ENCODE measurements at regions not wholly inside any gene's neighbourhood (a gene's known extent, or its start where the extent isn't known, plus 50 kb on each side); places are given as distances from the start of the nearest gene placed in this dataset.
"Not testable (repeated sequence)": the region's sequence is repeated elsewhere in the genome, so short reads cannot be mapped to it uniquely, and the experiment has no call there.

- H3K36me3 ChIP-seq; intact Hi-C loops (cut with DNase I; ENCODE audit: low total_unique reads); H3K27me3 ChIP-seq (replicated peaks in 1 of 7); H3K27ac ChIP-seq; H3K4me1 ChIP-seq; DNase-seq; H3K4me3 ChIP-seq: not testable (repeated sequence)
- WGBS, 5 donors, result 91 to 100% (median 96%) methylated on average over 1 of the region's 1 CpG
- H3K9me3 ChIP-seq, result peaks cover 3 to 86% (median 76%) of the 10 kb centered on the region in 8 donors
Observed at GRCh38 chr19:27419217-27419616, 1793.7 kb downstream of the UQCRFS1 start.

DNA sequence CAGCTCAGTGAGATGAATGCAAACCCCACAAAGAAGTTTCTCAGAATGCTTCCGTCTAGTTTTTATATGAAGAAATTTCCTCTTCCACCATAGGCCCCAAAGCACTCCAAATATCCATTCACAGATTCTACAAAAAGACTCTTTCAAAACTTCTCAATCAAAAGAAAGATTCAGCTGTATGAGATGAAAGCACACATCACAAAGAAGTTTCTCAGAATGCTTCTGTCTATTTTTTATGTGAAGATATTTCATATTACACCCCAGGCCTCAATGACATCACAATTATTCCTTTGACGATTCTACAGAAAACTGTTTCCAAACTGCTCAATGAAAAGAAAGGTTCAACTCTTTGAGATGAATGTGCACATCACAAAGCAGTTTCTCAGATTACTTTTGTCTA, 1819.4 kb downstream of the UQCRFS1 start:
- DNase-seq, result no peak
- H3K27ac ChIP-seq, result no peak overlapping the region
- no peaks in the 10 kb centered on the region for H3K36me3 ChIP-seq
- H3K4me1 ChIP-seq, result no peaks in the 10 kb centered on the region
- H3K27me3 ChIP-seq (replicated peaks in 1 of 7), result no peaks in the 10 kb centered on the region
- no peak overlapping the region for H3K4me3 ChIP-seq
- H3K9me3 ChIP-seq, result peaks cover 10 to 99% (median 78%) of the 10 kb centered on the region in 8 donors
- TF ChIP-seq CTCF (IDR thresholded peaks at IDR 0.05 in 8 of 11, conservative IDR thresholded peaks at IDR 0.05 in 3 of 11), result no peak
- TF ChIP-seq POLR2A (IDR thresholded peaks at IDR 0.05), result no peak
- no peak for TF ChIP-seq POLR2AphosphoS5 (IDR thresholded peaks at IDR 0.05)
- WGBS, 5 donors, result 79 to 86% (median 82%) methylated on average over 2 of the region's 2 CpGs
- intact Hi-C loops (cut with DNase I; ENCODE audit: low total_unique reads), result no loop called here

- H3K27me3 ChIP-seq (replicated peaks in 1 of 7), result no peaks in the 10 kb centered on the region
- H3K9me3 ChIP-seq, result peaks cover 10 to 99% (median 85%) of the 10 kb centered on the region in 8 donors
- DNase-seq, result peak; percentile 21
- H3K27ac ChIP-seq, result no peak overlapping the region
- 66 to 80% (median 73%) methylated on average over 5 of the region's 5 CpGs for WGBS, 5 donors
- H3K4me1 ChIP-seq, result no peaks in the 10 kb centered on the region
- no peak for TF ChIP-seq CTCF (IDR thresholded peaks at IDR 0.05 in 8 of 11, conservative IDR thresholded peaks at IDR 0.05 in 3 of 11)
- TF ChIP-seq POLR2AphosphoS5 (IDR thresholded peaks at IDR 0.05), result no peak
- no peak for TF ChIP-seq POLR2A (IDR thresholded peaks at IDR 0.05)
- intact Hi-C loops (cut with DNase I; ENCODE audit: low total_unique reads), result no loop called here
- H3K36me3 ChIP-seq, result no peaks in the 10 kb centered on the region
- no peak overlapping the region for H3K4me3 ChIP-seq
Observed at GRCh38 chr19:27392027-27392632, 1820.8 kb downstream of the UQCRFS1 start.

DNA sequence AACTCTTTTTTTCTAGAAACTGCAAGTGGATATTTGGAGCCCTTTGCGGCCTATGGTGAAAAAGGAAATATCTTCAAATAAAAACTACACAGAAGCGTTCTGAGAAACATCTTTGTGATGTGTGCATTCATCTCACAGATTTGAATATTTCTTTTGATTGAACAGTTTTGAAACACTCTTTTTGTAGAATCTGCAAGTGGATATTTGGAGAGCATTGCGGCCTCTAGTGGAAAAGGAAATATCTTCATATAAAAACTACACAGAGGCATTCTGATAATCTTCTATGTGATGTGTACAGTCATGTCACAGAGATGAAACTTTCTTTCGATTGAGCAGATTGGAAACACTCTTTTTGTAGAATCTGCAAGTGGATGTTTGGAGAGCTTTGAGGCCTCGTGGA, 1833.6 kb downstream of the UQCRFS1 start:
- H3K27me3 ChIP-seq (replicated peaks in 1 of 7); DNase-seq; H3K4me1 ChIP-seq; H3K36me3 ChIP-seq; intact Hi-C loops (cut with DNase I; ENCODE audit: low total_unique reads); H3K4me3 ChIP-seq; H3K27ac ChIP-seq: not testable (repeated sequence)
- 42 to 52% (median 47%) methylated on average over 5 of the region's 5 CpGs for WGBS, 5 donors
- H3K9me3 ChIP-seq, result peaks cover 7 to 95% (median 84%) of the 10 kb centered on the region in 8 donors

DNA sequence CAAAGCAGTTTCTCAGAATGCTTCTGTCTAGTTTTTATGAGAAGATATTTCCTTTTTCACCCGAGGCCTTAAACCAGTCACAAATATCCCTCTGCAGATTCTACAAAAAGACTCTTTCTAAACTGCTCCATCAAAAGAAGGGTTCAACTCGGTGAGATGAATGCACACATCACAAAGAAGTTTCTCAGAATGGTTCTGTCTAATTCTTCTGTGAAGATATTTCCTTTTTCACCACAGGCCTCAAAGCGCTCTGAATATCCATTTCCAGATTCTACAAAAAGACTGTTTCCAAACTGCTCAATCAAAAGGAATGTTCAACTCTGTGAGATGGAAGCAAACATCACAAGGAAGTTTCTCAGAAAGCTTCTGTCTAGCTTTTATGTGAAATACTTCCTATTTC, 1843.3 kb downstream of the UQCRFS1 start:
- peaks cover 0 to 96% (median 86%) of the 10 kb centered on the region in 8 donors for H3K9me3 ChIP-seq
- H3K4me1 ChIP-seq; DNase-seq; H3K4me3 ChIP-seq; H3K27me3 ChIP-seq (replicated peaks in 1 of 7); intact Hi-C loops (cut with DNase I; ENCODE audit: low total_unique reads); H3K27ac ChIP-seq; H3K36me3 ChIP-seq: not testable (repeated sequence)
- 29 to 49% (median 44%) methylated on average over 3 of the region's 3 CpGs for WGBS, 5 donors

- H3K9me3 ChIP-seq, result peaks cover 11 to 100% (median 97%) of the 10 kb centered on the region in 8 donors
- 47 to 55% (median 53%) methylated on average over 5 of the region's 5 CpGs for WGBS, 5 donors
Observed at GRCh38 chr19:27362438-27362837, 1850.5 kb downstream of the UQCRFS1 start.

GRCh38 chr19:27355581-27355980, 1857.4 kb downstream of the UQCRFS1 start:
- H3K27me3 ChIP-seq (replicated peaks in 1 of 7); intact Hi-C loops (cut with DNase I; ENCODE audit: low total_unique reads); H3K4me1 ChIP-seq; H3K4me3 ChIP-seq; H3K36me3 ChIP-seq; DNase-seq; H3K27ac ChIP-seq: not testable (repeated sequence)
- peaks cover 21 to 100% (median 100%) of the 10 kb centered on the region in 8 donors for H3K9me3 ChIP-seq
- 43 to 45% (median 44%) methylated on average over 4 of the region's 4 CpGs for WGBS, 5 donors

More at GRCh38 chr19:27362438-27362837, 1850.5 kb downstream of the UQCRFS1 start:
- H3K4me1 ChIP-seq; H3K4me3 ChIP-seq; DNase-seq; H3K36me3 ChIP-seq; H3K27ac ChIP-seq; intact Hi-C loops (cut with DNase I; ENCODE audit: low total_unique reads); H3K27me3 ChIP-seq (replicated peaks in 1 of 7): not testable (repeated sequence)

All from spleen (tissue), 11 donors.